K562 (cell line): ENCODE measurements at regions not wholly inside any gene's neighbourhood (a gene's known extent, or its start where the extent isn't known, plus 50 kb on each side); places are given as distances from the start of the nearest gene placed in this dataset.

ENCODE experiments used
- ATAC-seq: fragments of 200-7000 bp; cut with Tn5 transposase; 3 replicates; pipeline ENCODE4 v1.9.1; 2020; ENCODE audit warnings: moderate library complexity
- BruUV-seq: library from RNA; stranded (reverse); fragments of 400-500 nt; replicated peaks from 2 replicates; lab custom pipeline; 2021; lab: Mats Ljungman, UMichigan
- CTCF ChIA-PET: fragments of 300-600 bp; formaldehyde crosslinking; extraction: SDS; loops from one replicate; lab custom pipeline; 2021; ENCODE audit warnings: low intra/inter-chr PET ratio; lab: Yijun Ruan, JAX
- POLR2A ChIA-PET: fragments of 300-600, 350-650 bp; sonication (Branson Sonifier 250); formaldehyde crosslinking; extraction: SDS; loops from one replicate; lab custom pipeline; 2021; ENCODE audit warnings: antibody characterized with exemption, inconsistent platforms; lab: Yijun Ruan, JAX
- DNase-seq, 4 experiments: peaks; one replicate each; pipeline versions ENCODE4 v3.0.0 to v3.0.0-alpha.2; 2011 to 2018; ENCODE audit warnings: low spot score in 3 of 4, mixed read lengths in 3 of 4; ENCODE audit errors: extremely low read depth in 1 of 4
- FAIRE-seq: peaks from 2 replicates; lab custom pipeline; 2011; peaks lifted over from hg19 to GRCh38; lab: Jason Lieb, UNC
- H2AFZ ChIP-seq: 2 replicates; pipeline ENCODE4 v1.6.0; 2011; ENCODE audit warnings: low read depth, low read length, control low read depth, inconsistent platforms
- H3K27ac ChIP-seq: fragments of 200-600 bp; 3 replicates; pipeline ENCODE4 v1.8.0; 2011; ENCODE audit warnings: low read depth, mild to moderate bottlenecking, control low read depth, inconsistent platforms, low read length, moderate library complexity, mixed read lengths; ENCODE audit errors: extremely low read depth
- H3K27me3 ChIP-seq, 2 experiments: fragments of 300-600 bp in 1 of 2; 2 replicates in 1 of 2; 3 replicates in 1 of 2; pipeline versions ENCODE4 v1.6.0 to v1.8.0; 2011; ENCODE audit warnings: inconsistent platforms in 2 of 2, low read length in 2 of 2, mild to moderate bottlenecking in 1 of 2, mixed read lengths in 1 of 2, moderate library complexity in 1 of 2; ENCODE audit not compliant: control insufficient read depth in 2 of 2, insufficient read depth in 2 of 2
- H3K36me3 ChIP-seq: fragments of 300-600 bp; 3 replicates; pipeline ENCODE4 v1.8.0; 2011; ENCODE audit warnings: mild to moderate bottlenecking, low read length, inconsistent platforms; ENCODE audit not compliant: control insufficient read depth, insufficient read depth
- H3K4me1 ChIP-seq, 2 experiments: fragments of 200-600 bp in 1 of 2; replicated peaks in 1 of 2; 2 replicates in 1 of 2; 3 replicates in 1 of 2; pipeline versions ENCODE4 v1.5.1 to v1.8.0; 2011; ENCODE audit warnings: inconsistent platforms in 2 of 2, low read length in 2 of 2, mild to moderate bottlenecking in 1 of 2, mixed read lengths in 1 of 2, moderate library complexity in 1 of 2; ENCODE audit not compliant: control insufficient read depth in 2 of 2, insufficient read depth in 2 of 2
- H3K4me2 ChIP-seq: 2 replicates; pipeline ENCODE4 v1.6.1; 2011; ENCODE audit warnings: low read length, control low read depth, inconsistent platforms, mixed read lengths; ENCODE audit not compliant: insufficient read depth
- H3K4me3 ChIP-seq: fragments of 200-600 bp; sonication (generic), shearing (Covaris generic); 2 replicates; pipeline ENCODE4 v1.5.1; 2016; ENCODE audit warnings: control low read depth, inconsistent platforms
- H3K79me2 ChIP-seq: fragments of 200-600 bp; 3 replicates; pipeline ENCODE4 v1.8.0; 2011; ENCODE audit warnings: low read length, inconsistent platforms; ENCODE audit not compliant: control insufficient read depth, insufficient read depth
- H3K9ac ChIP-seq, 2 experiments: 2 replicates each; pipeline versions ENCODE4 v1.6.0 to v1.6.1; 2011; ENCODE audit warnings: low read depth in 2 of 2, low read length in 2 of 2, control low read depth in 1 of 2, inconsistent platforms in 1 of 2, mild to moderate bottlenecking in 1 of 2, mixed read lengths in 1 of 2; ENCODE audit not compliant: insufficient read depth in 1 of 2
- H3K9me1 ChIP-seq: one replicate; pipeline ENCODE4 v1.6.0; 2011; ENCODE audit warnings: inconsistent platforms, mild to moderate bottlenecking, low read length, moderate library complexity; ENCODE audit not compliant: control insufficient read depth, insufficient read depth
- H3K9me3 ChIP-seq: replicated peaks from 2 replicates; pipeline ENCODE4 v1.5.1; 2011; ENCODE audit warnings: low read depth, low read length, inconsistent platforms; ENCODE audit not compliant: control insufficient read depth, insufficient read depth
- H4K20me1 ChIP-seq: replicated peaks from 2 replicates; pipeline ENCODE4 v1.6.1; 2011; ENCODE audit warnings: low read length, inconsistent platforms, mixed read lengths; ENCODE audit not compliant: control insufficient read depth, insufficient read depth
- DMBX1 ChIP-seq: fragments of 250-450 bp; sonication (Bioruptor Pico); IDR thresholded peaks from 2 replicates; pipeline ENCODE4 v1.8.0; 2022; ENCODE audit warnings: inconsistent platforms, mild to moderate bottlenecking, moderate library complexity, borderline replicate concordance
- FOXJ2 ChIP-seq: fragments of 200-800 bp; sonication (Bioruptor generic); IDR thresholded peaks from 2 replicates; pipeline ENCODE4 v1.6.1; 2016; ENCODE audit warnings: missing genetic modification characterization, missing compliant biosample characterization
- KLF10 ChIP-seq: fragments of 250-450 bp; sonication (Bioruptor Pico); IDR thresholded peaks from 2 replicates; pipeline ENCODE4 v1.6.1; 2021; ENCODE audit warnings: matching md5 sums
- MAFG ChIP-seq: fragments of 450-650 bp; conservative IDR thresholded peaks from 2 replicates; pipeline ENCODE4 v1.6.1; 2016; ENCODE audit warnings: missing genetic modification characterization, missing compliant biosample characterization
- NONO ChIP-seq, 2 experiments: fragments of 200-400 bp in 1 of 2; fragments of 450-650 bp in 1 of 2; formaldehyde crosslinking in 1 of 2; IDR thresholded peaks; 2 replicates each; pipeline ENCODE4 v1.6.1; 2017; ENCODE audit warnings: low read depth in 2 of 2, mild to moderate bottlenecking in 2 of 2, moderate library complexity in 2 of 2, low read length in 1 of 2
- RBM14 ChIP-seq: fragments of 200-400 bp; formaldehyde crosslinking; IDR thresholded peaks from 2 replicates; pipeline ENCODE4 v1.6.1; 2018; ENCODE audit warnings: low read depth, mild to moderate bottlenecking, low read length, moderate library complexity, borderline replicate concordance; ENCODE audit not compliant: insufficient read depth
- SREBF1 ChIP-seq: fragments of 150-350 bp; IDR thresholded peaks from 2 replicates; pipeline ENCODE4 v1.6.1; 2014; ENCODE audit warnings: antibody characterized with exemption, low read depth, low read length, borderline replicate concordance
- YBX1 ChIP-seq: fragments of 450-650 bp; IDR thresholded peaks from 2 replicates; pipeline ENCODE4 v1.7.1; 2016; ENCODE audit warnings: mild to moderate bottlenecking
- WGBS: fragments of 100-300 bp; shearing (Covaris generic); methylation state at CpG from one replicate; pipeline ENCODE4 v1.1.6; 2016; ENCODE audit warnings: low coverage, mixed read lengths; ENCODE audit not compliant: insufficient coverage; ENCODE audit errors: missing lambda C conversion rate; 5-methylcytosine and 5-hydroxymethylcytosine counted together
- in situ Hi-C: fragments of 300-500 bp; cut with MboI; formaldehyde crosslinking; loops from 4 replicates; pipeline ENCODE4 v1.15.0; 2018; ENCODE audit warnings: inconsistent platforms, mixed read lengths
- intact Hi-C: fragments of 100-400 bp; cut with micrococcal nuclease; formaldehyde crosslinking; loops from 2 replicates; pipeline ENCODE4 v1.14.2; 2022
- TF ChIP-seq, protein P1 (sequence below): fragments of 250-450 bp; sonication (Bioruptor Pico); IDR thresholded peaks from 2 replicates; pipeline ENCODE4 v1.4.0; 2020; ENCODE audit warnings: mild to moderate bottlenecking
- TF ChIP-seq, protein P2 (sequence below): fragments of 450-650 bp; formaldehyde crosslinking; IDR thresholded peaks from 2 replicates; pipeline ENCODE4 v1.4.0; 2020; ENCODE audit warnings: mild to moderate bottlenecking
- TF ChIP-seq, protein P3 (sequence below): sonication (generic); formaldehyde crosslinking; IDR thresholded peaks from 2 replicates; pipeline ENCODE4 v1.8.0; 2022; ENCODE audit warnings: missing genetic modification reagents, mild to moderate bottlenecking, moderate library complexity, borderline replicate concordance

DNA sequence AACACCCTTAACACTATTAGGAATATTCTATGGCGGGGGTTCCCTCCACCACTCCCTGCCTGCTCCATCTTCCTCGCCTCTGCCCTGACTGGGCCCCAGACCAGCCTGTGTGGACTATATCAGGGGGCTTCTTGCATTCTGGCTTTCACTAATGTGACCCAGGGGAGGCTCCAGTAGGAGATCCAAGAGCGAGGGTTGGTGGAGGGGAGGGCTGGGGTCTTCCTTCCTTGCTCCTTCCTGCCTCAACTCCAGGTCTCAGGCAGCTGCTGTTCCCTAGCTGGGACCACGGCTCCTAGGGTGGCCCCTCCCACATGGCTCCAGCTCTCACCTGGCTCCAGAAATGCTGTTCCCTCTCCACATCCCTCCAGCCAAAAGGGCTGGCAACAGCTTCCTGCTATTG is 257.4 kb downstream of the MATN1 start:
- POLR2A ChIA-PET: interaction anchor here (0.7 to 1.2 kb wide), 2 partner anchors 10 to 172 kb away, joined by 3 read pairs; no protein-coding TSS in a partner anchor
- intact Hi-C loops: no loop called here

DNA sequence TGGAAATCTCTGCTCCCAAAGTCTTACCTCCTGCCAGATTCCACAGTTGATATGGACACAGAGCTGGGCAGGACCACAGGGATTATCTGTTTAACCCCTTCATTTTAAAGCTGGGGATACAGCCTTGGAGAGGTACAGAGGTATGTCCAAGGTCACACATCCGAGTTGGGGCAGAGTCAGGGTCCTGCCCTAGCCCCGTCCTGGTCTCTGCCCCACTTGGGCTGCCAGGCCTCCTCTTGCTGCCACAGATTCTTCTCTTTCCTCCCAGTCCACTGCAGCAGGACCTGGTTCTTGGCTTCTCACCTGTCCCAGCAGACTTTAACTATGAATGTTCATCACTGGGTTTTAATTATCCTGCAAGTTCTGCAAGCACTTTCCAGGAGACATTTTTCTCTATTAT is 258.3 kb downstream of the MATN1 start:
- POLR2A ChIA-PET: no interaction called here
- no TSS peak for BruUV-seq
- DNase-seq: no peak
- Histone ChIP-seq H3K4me1 (no peaks in the 10 kb centered on the region), H3K27ac (no peak overlapping the region), H3K9me1 (no peaks in the 10 kb centered on the region), H3K27me3 (peaks cover 2 to 33% of the 10 kb centered on the region in 2 experiments; a peak in 2 of 5 replicates), H3K4me2 (no peak overlapping the region), H3K9me3 (no peaks in the 10 kb centered on the region), H3K36me3 (no peaks in the 10 kb centered on the region), H2AFZ (no peak overlapping the region), H3K9ac (no peak overlapping the region), H3K79me2 (no peaks in the 10 kb centered on the region), H3K4me3 (no peak overlapping the region), H4K20me1 (no peaks in the 10 kb centered on the region)
- in situ Hi-C loops: no loop called here
- TF ChIP-seq KLF10 (no peak), YBX1 (no peak), FOXJ2 (tag) (no peak), MAFG (tag) (no peak)
- TF ChIP-seq, protein P1, sequence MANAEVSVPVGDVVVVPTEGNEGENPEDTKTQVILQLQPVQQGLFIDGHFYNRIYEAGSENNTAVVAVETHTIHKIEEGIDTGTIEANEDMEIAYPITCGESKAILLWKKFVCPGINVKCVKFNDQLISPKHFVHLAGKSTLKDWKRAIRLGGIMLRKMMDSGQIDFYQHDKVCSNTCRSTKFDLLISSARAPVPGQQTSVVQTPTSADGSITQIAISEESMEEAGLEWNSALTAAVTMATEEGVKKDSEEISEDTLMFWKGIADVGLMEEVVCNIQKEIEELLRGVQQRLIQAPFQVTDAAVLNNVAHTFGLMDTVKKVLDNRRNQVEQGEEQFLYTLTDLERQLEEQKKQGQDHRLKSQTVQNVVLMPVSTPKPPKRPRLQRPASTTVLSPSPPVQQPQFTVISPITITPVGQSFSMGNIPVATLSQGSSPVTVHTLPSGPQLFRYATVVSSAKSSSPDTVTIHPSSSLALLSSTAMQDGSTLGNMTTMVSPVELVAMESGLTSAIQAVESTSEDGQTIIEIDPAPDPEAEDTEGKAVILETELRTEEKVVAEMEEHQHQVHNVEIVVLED (CRISPR knock-in tag): no peak
- TF ChIP-seq, protein P2, sequence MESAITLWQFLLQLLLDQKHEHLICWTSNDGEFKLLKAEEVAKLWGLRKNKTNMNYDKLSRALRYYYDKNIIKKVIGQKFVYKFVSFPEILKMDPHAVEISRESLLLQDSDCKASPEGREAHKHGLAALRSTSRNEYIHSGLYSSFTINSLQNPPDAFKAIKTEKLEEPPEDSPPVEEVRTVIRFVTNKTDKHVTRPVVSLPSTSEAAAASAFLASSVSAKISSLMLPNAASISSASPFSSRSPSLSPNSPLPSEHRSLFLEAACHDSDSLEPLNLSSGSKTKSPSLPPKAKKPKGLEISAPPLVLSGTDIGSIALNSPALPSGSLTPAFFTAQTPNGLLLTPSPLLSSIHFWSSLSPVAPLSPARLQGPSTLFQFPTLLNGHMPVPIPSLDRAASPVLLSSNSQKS (CRISPR knock-in tag): no peak
- TF ChIP-seq, protein P3, sequence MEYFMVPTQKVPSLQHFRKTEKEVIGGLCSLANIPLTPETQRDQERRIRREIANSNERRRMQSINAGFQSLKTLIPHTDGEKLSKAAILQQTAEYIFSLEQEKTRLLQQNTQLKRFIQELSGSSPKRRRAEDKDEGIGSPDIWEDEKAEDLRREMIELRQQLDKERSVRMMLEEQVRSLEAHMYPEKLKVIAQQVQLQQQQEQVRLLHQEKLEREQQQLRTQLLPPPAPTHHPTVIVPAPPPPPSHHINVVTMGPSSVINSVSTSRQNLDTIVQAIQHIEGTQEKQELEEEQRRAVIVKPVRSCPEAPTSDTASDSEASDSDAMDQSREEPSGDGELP: no peak
- intact Hi-C loops: no loop called here
- ATAC-seq: no peak
- no peak for FAIRE-seq
- 0% methylated on average over 2 of the region's 2 CpGs for WGBS
- CTCF ChIA-PET: no interaction called here

More for the DNA sequence above, 257.4 kb downstream of the MATN1 start:
- H3K79me2 ChIP-seq: no peaks in the 10 kb centered on the region
- no peak overlapping the region for H3K9ac ChIP-seq
- no peak overlapping the region for H2AFZ ChIP-seq
- in situ Hi-C loops: no loop called here
- H4K20me1 ChIP-seq: no peaks in the 10 kb centered on the region
- WGBS: 0% methylated on average over 4 of the region's 4 CpGs
- H3K36me3 ChIP-seq: no peaks in the 10 kb centered on the region
- no peaks in the 10 kb centered on the region for H3K9me3 ChIP-seq
- DNase-seq (no peak), FAIRE-seq (no peak), ATAC-seq (no peak)
- peaks cover 2 to 33% of the 10 kb centered on the region in 2 experiments; a peak in 2 of 5 replicates for H3K27me3 ChIP-seq
- no peaks in the 10 kb centered on the region for H3K9me1 ChIP-seq
- no peak overlapping the region for H3K4me3 ChIP-seq
- CTCF ChIA-PET: no interaction called here
- BruUV-seq: no TSS peak
- H3K4me1 ChIP-seq: no peaks in the 10 kb centered on the region
- TF ChIP-seq DMBX1 (no peak), NONO (IDR thresholded peaks at IDR 0.05; ENCODE audit: low read depth in 2 of 2, low read length in 1 of 2) (no peak), RBM14 (no peak), SREBF1 (no peak)
- TF ChIP-seq, all 486 proteins: peak for 0
- Histone ChIP-seq H3K4me2 (no peak overlapping the region), H3K27ac (no peak overlapping the region)
